RWPE1 (cell line): ENCODE measurements at regions not wholly inside any gene's neighbourhood (a gene's known extent, or its start where the extent isn't known, plus 50 kb on each side); places are given as distances from the start of the nearest gene placed in this dataset.

ENCODE experiments used
- CTCF ChIA-PET: fragments of 350-600 bp; sonication (Branson Sonifier 250); formaldehyde crosslinking; extraction: SDS; loops from one replicate; lab custom pipeline; 2021; lab: Yijun Ruan, JAX
- POLR2A ChIA-PET: fragments of 400-600 bp; formaldehyde crosslinking; extraction: SDS; loops from one replicate; lab custom pipeline; 2020; ENCODE audit warnings: antibody characterized with exemption; ENCODE audit not compliant: low non-redundant PET; lab: Yijun Ruan, JAX
- DNase-seq: peaks from one replicate; pipeline ENCODE4 v3.0.0; 2012; ENCODE audit warnings: low spot score
- H3K27ac ChIP-seq: fragments of 450-650 bp; 2 replicates; pipeline ENCODE4 v1.5.1; 2017
- TF ChIP-seq, protein P1 (sequence below): fragments of 450-650 bp; conservative IDR thresholded peaks from 2 replicates; pipeline ENCODE4 v1.5.1; 2017; ENCODE audit warnings: low read depth, mild to moderate bottlenecking

DNA sequence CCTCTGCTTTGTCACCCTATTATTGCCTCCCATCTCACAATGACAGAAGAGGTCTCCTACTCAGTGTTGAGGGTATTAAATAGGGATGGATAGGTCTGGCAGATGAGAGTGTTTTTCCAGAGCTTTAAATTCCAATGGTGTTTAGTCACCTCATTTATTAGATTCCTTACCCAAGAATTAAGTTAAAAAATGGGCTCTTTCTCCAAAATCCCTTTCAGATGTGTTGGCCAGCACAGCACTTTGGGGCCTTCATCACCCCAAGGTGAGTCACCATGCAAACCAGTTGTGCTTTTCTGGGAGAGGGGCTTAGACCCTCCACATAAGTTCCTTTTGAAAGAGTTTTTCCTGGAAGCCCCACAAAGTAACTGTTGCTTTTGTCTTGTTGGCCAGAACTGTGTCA is 78.4 kb downstream of the CYP26A1 start:
- CTCF ChIA-PET = interaction anchor here (0.6 to 1.0 kb wide), 2 partner anchors 11 to 36 kb away, joined by 3 to 4 read pairs; no protein-coding TSS in a partner anchor
- POLR2A ChIA-PET = no interaction called here
- DNase-seq = peak; percentile 88
- TF ChIP-seq, protein P1, sequence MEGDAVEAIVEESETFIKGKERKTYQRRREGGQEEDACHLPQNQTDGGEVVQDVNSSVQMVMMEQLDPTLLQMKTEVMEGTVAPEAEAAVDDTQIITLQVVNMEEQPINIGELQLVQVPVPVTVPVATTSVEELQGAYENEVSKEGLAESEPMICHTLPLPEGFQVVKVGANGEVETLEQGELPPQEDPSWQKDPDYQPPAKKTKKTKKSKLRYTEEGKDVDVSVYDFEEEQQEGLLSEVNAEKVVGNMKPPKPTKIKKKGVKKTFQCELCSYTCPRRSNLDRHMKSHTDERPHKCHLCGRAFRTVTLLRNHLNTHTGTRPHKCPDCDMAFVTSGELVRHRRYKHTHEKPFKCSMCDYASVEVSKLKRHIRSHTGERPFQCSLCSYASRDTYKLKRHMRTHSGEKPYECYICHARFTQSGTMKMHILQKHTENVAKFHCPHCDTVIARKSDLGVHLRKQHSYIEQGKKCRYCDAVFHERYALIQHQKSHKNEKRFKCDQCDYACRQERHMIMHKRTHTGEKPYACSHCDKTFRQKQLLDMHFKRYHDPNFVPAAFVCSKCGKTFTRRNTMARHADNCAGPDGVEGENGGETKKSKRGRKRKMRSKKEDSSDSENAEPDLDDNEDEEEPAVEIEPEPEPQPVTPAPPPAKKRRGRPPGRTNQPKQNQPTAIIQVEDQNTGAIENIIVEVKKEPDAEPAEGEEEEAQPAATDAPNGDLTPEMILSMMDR = no peak
- H3K27ac ChIP-seq = no peak overlapping the region

DNA sequence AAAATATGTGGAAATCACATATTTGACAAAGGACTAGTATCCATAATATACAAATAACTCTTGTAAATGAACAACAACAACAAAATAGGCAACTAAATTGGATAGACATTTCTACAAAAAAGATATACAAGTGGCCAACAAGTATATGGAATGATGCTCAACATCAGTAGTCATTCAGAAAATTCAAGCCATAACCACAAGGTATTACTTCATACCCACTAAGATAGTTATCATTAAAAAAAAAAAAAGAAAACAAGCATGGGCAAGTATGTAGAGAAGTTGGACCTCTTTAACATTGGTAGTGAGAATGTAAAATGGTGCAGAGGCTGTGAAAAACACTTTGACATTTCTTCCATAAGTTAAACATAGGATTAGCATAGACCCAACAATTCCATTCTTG is 80.8 kb downstream of the CYP26A1 start:
- POLR2A ChIA-PET = no interaction called here
- CTCF ChIA-PET = no interaction called here

DNA sequence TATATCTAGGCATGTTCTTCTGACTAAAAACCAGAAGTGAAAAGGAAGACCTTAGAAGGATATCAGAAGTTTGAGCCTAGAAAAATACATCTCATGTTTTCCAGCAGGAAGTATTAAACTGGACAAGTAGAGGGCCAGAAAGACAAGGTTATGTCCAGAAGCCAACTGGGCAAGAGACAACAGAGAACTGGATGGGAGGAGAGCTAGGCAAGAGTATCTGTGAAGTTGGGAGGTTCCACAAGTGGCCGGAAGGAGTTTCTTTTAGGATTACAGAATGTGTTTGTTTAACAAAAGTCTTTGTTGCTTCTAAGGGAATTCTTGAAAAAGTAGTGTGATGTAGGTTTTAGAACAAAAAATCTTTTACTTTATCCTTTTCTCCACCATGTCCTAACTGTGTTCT is 86.4 kb downstream of the CYP26A1 start:
- TF ChIP-seq, protein P1 = no peak
- ChIA-PET CTCF (interaction anchor here (0.7 kb wide), 1 partner anchor 312 kb away, joined by 3 read pairs; the partner anchor contains the start of gene EXOC6), POLR2A (no interaction called here)
- H3K27ac ChIP-seq = no peak overlapping the region
- no peak for DNase-seq

More for the DNA sequence above, 80.8 kb downstream of the CYP26A1 start:
- H3K27ac ChIP-seq = no peak overlapping the region
- no peak for DNase-seq
- TF ChIP-seq, protein P1 = no peak

DNA sequence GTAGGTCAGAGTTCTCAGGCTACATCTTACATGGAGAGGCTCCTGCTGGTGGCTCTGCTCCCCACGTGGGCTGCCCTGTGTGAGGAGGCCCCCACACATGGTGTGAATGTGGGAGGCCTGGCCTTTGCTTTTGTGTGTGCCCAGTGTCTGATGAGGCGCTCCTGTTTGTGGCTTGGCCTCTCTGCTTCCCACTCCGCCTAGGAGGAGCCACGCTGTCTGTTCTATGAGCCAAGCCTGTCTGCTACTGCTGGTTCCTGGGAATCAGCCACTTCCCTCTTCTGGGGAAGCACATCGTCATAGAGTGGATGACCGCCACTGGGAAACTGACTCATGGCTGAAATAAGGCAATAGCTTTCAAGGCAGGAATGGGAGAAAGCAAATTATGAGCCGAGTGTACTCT is 87.1 kb downstream of the CYP26A1 start:
- DNase-seq = no peak
- TF ChIP-seq, protein P1 = no peak
- no peak overlapping the region for H3K27ac ChIP-seq
- CTCF ChIA-PET = interaction anchor here (0.6 to 0.7 kb wide), 2 partner anchors 164 to 313 kb away, joined by 3 to 8 read pairs; partner anchors contain the start of gene EXOC6
- POLR2A ChIA-PET = no interaction called here

DNA sequence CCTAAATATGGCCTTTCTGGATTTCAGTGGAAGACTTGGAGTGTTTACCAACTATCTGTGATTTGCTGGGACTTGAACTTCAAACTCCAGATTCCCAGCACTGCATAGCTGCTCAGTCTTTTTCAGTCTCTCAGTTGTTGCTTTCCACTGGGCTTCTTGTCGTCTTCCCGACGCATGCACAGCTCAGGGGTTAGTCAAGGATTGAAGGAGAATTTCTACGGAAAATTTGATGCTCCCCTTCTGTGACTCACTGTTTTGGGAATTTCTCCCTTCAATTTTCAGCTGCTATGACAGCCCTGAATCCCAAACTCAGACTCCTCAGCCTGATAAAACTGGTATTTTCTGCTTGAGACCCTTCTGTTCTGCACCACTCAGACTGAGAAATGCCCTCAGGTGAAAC is 91.7 kb downstream of the CYP26A1 start:
- CTCF ChIA-PET = no interaction called here
- DNase-seq = no peak
- H3K27ac ChIP-seq = no peak overlapping the region
- POLR2A ChIA-PET = no interaction called here
- TF ChIP-seq, protein P1 = no peak

DNA sequence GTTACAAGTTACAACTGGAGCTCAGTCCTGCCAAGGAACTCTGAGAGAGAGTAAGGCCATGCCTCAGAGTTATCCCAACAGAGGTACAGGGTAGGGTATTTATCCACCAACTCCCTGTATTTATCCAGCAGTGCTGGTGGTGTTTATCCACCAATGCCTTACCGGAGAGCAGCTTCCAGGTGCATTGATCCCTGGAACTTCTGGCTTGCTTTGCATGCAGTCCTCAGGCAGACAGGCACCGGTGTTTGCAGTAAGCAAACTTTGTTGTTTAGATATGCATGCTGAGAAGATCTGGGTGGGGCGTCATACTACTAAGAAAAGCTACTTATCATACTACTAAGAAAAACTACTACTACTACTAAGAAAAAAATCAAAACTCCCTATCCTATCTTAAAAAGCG is 92.4 kb downstream of the CYP26A1 start:
- POLR2A ChIA-PET = no interaction called here
- DNase-seq = no peak
- CTCF ChIA-PET = interaction anchor here (0.6 kb wide), 2 partner anchors 10 to 22 kb away, joined by 3 read pairs; no protein-coding TSS in a partner anchor
- H3K27ac ChIP-seq = no peak overlapping the region
- TF ChIP-seq, protein P1 = no peak
